Tibial nerve (tissue), 4 donors: ENCODE measurements at regions not wholly inside any gene's neighbourhood (a gene's known extent, or its start where the extent isn't known, plus 50 kb on each side); places are given as distances from the start of the nearest gene placed in this dataset.

ENCODE experiments used
- DNase-seq, 2 donors: peaks; one replicate each; pipeline ENCODE4 v3.0.0-alpha.2; 2019; ENCODE audit warnings: low spot score in 2 of 2
- H3K27ac ChIP-seq, 4 donors: fragments of 200-600 bp; sonication (generic) in 3 of 4; one replicate each; pipeline ENCODE4 v1.5.1; 2017 to 2019; ENCODE audit warnings: mild to moderate bottlenecking in 1 of 4
- H3K27me3 ChIP-seq, 2 donors: fragments of 200-600 bp; sonication (generic) in 1 of 2; one replicate each; pipeline versions ENCODE4 v1.5.1 to v1.6.0; 2017 to 2019
- H3K36me3 ChIP-seq, 3 donors: fragments of 200-600 bp; sonication (generic); one replicate each; pipeline ENCODE4 v1.5.1; 2018 to 2019
- H3K4me1 ChIP-seq, 4 donors: fragments of 200-600 bp; sonication (generic) in 3 of 4; one replicate each; pipeline ENCODE4 v1.5.1; 2017 to 2019
- H3K4me3 ChIP-seq, 4 donors: fragments of 200-600 bp; sonication (generic) in 3 of 4; one replicate each; pipeline ENCODE4 v1.5.1; 2017 to 2019; ENCODE audit warnings: mild to moderate bottlenecking in 1 of 4, moderate library complexity in 1 of 4
- H3K9me3 ChIP-seq, 4 donors: fragments of 200-600 bp; sonication (generic) in 3 of 4; one replicate each; pipeline ENCODE4 v1.5.1; 2017 to 2019
- CTCF ChIP-seq, 5 experiments: fragments of 200-600 bp in 3 of 5; fragments of 450-650 bp in 2 of 5; sonication (generic) in 3 of 5; IDR thresholded peaks; one replicate each; pipeline ENCODE4 v1.5.1; 2016 to 2019; ENCODE audit warnings: antibody characterized with exemption in 5 of 5, mild to moderate bottlenecking in 3 of 5, moderate library complexity in 2 of 5
- EP300 ChIP-seq, 2 donors: sonication (generic); formaldehyde crosslinking; IDR thresholded peaks; one replicate each; pipeline ENCODE4 v1.6.1; 2017; ENCODE audit warnings: antibody characterized with exemption in 2 of 2, mild to moderate bottlenecking in 1 of 2
- POLR2A ChIP-seq, 2 donors: fragments of 450-650 bp; IDR thresholded peaks; one replicate each; pipeline ENCODE4 v1.6.1; 2017; ENCODE audit warnings: antibody characterized with exemption in 2 of 2, mild to moderate bottlenecking in 2 of 2, moderate library complexity in 2 of 2
- WGBS, 2 donors: methylation state at CpG; one replicate each; pipeline ENCODE4 v1.1.5; 2018; 5-methylcytosine and 5-hydroxymethylcytosine counted together

GRCh38 chr6:17013701-17014100 is 88.1 kb upstream of the STMND1 start:
- no peak for DNase-seq
- TF ChIP-seq CTCF (IDR thresholded peaks at IDR 0.05), result no peak
- no peak for TF ChIP-seq EP300 (IDR thresholded peaks at IDR 0.05)
- no peak for TF ChIP-seq POLR2A (IDR thresholded peaks at IDR 0.05)
- H3K36me3 ChIP-seq, result no peaks in the 10 kb centered on the region
- H3K9me3 ChIP-seq, result no peaks in the 10 kb centered on the region
- peaks cover 0 to 6% (median 0%) of the 10 kb centered on the region in 4 donors for H3K4me1 ChIP-seq
- H3K27me3 ChIP-seq, result peaks cover 0 to 3% of the 10 kb centered on the region in 2 donors
- WGBS, 2 donors, result 71 to 73% methylated on average over 4 of the region's 4 CpGs
- H3K4me3 ChIP-seq, result no peak overlapping the region
- H3K27ac ChIP-seq, result no peak overlapping the region

GRCh38 chr6:17012421-17013225 is 89.2 kb upstream of the STMND1 start:
- no peak overlapping the region for H3K27ac ChIP-seq
- no peaks in the 10 kb centered on the region for H3K36me3 ChIP-seq
- no peak for DNase-seq
- peaks cover 0 to 6% (median 0%) of the 10 kb centered on the region in 4 donors for H3K4me1 ChIP-seq
- H3K27me3 ChIP-seq, result peaks cover 0 to 3% of the 10 kb centered on the region in 2 donors
- TF ChIP-seq EP300 (IDR thresholded peaks at IDR 0.05) (no peak), POLR2A (IDR thresholded peaks at IDR 0.05) (no peak), CTCF (IDR thresholded peaks at IDR 0.05) (no peak)
- no peak overlapping the region for H3K4me3 ChIP-seq
- peaks cover 0 to 8% (median 0%) of the 10 kb centered on the region in 4 donors for H3K9me3 ChIP-seq
- 25 to 28% methylated on average over 12 of the region's 12 CpGs for WGBS, 2 donors

- no peak overlapping the region for H3K27ac ChIP-seq
- 78 to 79% methylated on average over 5 of the region's 5 CpGs for WGBS, 2 donors
- H3K27me3 ChIP-seq, result peaks cover 0 to 3% of the 10 kb centered on the region in 2 donors
- peaks cover 0 to 8% (median 0%) of the 10 kb centered on the region in 4 donors for H3K9me3 ChIP-seq
- peaks cover 0 to 6% (median 0%) of the 10 kb centered on the region in 4 donors for H3K4me1 ChIP-seq
- TF ChIP-seq CTCF (IDR thresholded peaks at IDR 0.05) (no peak), EP300 (IDR thresholded peaks at IDR 0.05) (no peak), POLR2A (IDR thresholded peaks at IDR 0.05) (no peak)
- no peak for DNase-seq
- H3K4me3 ChIP-seq, result no peak overlapping the region
- no peaks in the 10 kb centered on the region for H3K36me3 ChIP-seq
Measured at GRCh38 chr6:17011985-17012384, 89.9 kb upstream of the STMND1 start.

GRCh38 chr6:17007749-17008148 is 94.1 kb upstream of the STMND1 start:
- Histone ChIP-seq H3K27me3 (peaks cover 0 to 3% of the 10 kb centered on the region in 2 donors), H3K27ac (no peak overlapping the region), H3K36me3 (no peaks in the 10 kb centered on the region), H3K4me1 (peaks cover 0 to 6% (median 0%) of the 10 kb centered on the region in 4 donors), H3K4me3 (no peak overlapping the region), H3K9me3 (peaks cover 0 to 12% (median 0%) of the 10 kb centered on the region in 4 donors)
- WGBS, 2 donors, result 93 to 95% methylated on average over 4 of the region's 4 CpGs
- TF ChIP-seq EP300 (IDR thresholded peaks at IDR 0.05), result no peak
- no peak for TF ChIP-seq CTCF (IDR thresholded peaks at IDR 0.05)
- no peak for TF ChIP-seq POLR2A (IDR thresholded peaks at IDR 0.05)
- DNase-seq, result no peak

GRCh38 chr6:17006543-17006942 is 95.3 kb upstream of the STMND1 start:
- DNase-seq, result no peak
- H3K4me3 ChIP-seq, result no peak overlapping the region
- TF ChIP-seq CTCF (IDR thresholded peaks at IDR 0.05) (no peak), EP300 (IDR thresholded peaks at IDR 0.05) (no peak), POLR2A (IDR thresholded peaks at IDR 0.05) (no peak)
- no peak overlapping the region for H3K27ac ChIP-seq
- no peaks in the 10 kb centered on the region for H3K4me1 ChIP-seq
- H3K27me3 ChIP-seq, result peaks cover 0 to 3% of the 10 kb centered on the region in 2 donors
- no peaks in the 10 kb centered on the region for H3K36me3 ChIP-seq
- peaks cover 0 to 12% (median 0%) of the 10 kb centered on the region in 4 donors for H3K9me3 ChIP-seq
- WGBS, 2 donors, result 84 to 92% methylated on average over 4 of the region's 4 CpGs
